Muscle layer of colon (tissue), 2 donors: ENCODE measurements at regions not wholly inside any gene's neighbourhood (a gene's known extent, or its start where the extent isn't known, plus 50 kb on each side); places are given as distances from the start of the nearest gene placed in this dataset.

ENCODE experiments used
- H3K27ac ChIP-seq: one replicate; pipeline ENCODE4 v1.7.0; 2013; ENCODE audit warnings: low read depth, mild to moderate bottlenecking, low read length, moderate library complexity
- H3K27me3 ChIP-seq, 2 donors: one replicate each; pipeline ENCODE4 v1.7.0; 2013; ENCODE audit warnings: low read length in 2 of 2, mild to moderate bottlenecking in 2 of 2; ENCODE audit not compliant: insufficient read depth in 2 of 2, control insufficient read depth in 1 of 2
- H3K36me3 ChIP-seq: one replicate; pipeline ENCODE4 v1.7.0; 2013; ENCODE audit warnings: mild to moderate bottlenecking, low read length; ENCODE audit not compliant: insufficient read depth
- H3K4me1 ChIP-seq: one replicate; pipeline ENCODE4 v1.7.0; 2013; ENCODE audit warnings: mild to moderate bottlenecking, low read length; ENCODE audit not compliant: insufficient read depth
- H3K4me3 ChIP-seq, 2 donors: one replicate each; pipeline ENCODE4 v1.7.0; 2013; ENCODE audit warnings: low read length in 2 of 2, low read depth in 1 of 2, mild to moderate bottlenecking in 1 of 2, moderate library complexity in 1 of 2
- H3K9ac ChIP-seq: one replicate; pipeline ENCODE4 v1.7.0; 2013; ENCODE audit warnings: low read length
- H3K9me3 ChIP-seq: one replicate; pipeline ENCODE4 v1.7.0; 2013; ENCODE audit warnings: mild to moderate bottlenecking, low read length
- donor health status: abdominal sarcoma.
- donor health status: Adenocarcinoma of cecum.

DNA sequence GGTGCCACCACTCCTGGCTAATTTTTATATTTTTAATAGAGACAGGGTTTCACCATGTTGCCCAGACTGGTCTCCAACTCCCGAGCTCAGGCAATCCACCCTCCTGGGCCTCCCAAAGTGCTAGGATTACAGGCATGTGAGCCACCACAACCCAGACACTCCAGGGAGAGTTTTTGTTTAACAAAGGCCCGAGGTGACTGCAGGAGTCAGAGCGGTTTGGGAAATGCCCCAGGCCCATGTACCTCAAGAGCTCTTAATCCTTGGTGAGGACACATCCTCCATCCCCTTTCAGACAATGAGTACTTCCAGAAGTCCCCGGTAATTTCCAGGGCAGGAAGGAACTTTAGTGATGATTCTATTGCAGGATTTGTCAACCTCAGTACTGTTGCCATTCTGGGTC lies 176.0 kb downstream of the ESRRB start:
- Histone ChIP-seq H3K9me3 (no peaks in the 10 kb centered on the region), H3K9ac (no peak overlapping the region), H3K4me1 (no peaks in the 10 kb centered on the region), H3K4me3 (no peak overlapping the region), H3K27ac (no peak overlapping the region), H3K27me3 (no peaks in the 10 kb centered on the region), H3K36me3 (no peaks in the 10 kb centered on the region)

DNA sequence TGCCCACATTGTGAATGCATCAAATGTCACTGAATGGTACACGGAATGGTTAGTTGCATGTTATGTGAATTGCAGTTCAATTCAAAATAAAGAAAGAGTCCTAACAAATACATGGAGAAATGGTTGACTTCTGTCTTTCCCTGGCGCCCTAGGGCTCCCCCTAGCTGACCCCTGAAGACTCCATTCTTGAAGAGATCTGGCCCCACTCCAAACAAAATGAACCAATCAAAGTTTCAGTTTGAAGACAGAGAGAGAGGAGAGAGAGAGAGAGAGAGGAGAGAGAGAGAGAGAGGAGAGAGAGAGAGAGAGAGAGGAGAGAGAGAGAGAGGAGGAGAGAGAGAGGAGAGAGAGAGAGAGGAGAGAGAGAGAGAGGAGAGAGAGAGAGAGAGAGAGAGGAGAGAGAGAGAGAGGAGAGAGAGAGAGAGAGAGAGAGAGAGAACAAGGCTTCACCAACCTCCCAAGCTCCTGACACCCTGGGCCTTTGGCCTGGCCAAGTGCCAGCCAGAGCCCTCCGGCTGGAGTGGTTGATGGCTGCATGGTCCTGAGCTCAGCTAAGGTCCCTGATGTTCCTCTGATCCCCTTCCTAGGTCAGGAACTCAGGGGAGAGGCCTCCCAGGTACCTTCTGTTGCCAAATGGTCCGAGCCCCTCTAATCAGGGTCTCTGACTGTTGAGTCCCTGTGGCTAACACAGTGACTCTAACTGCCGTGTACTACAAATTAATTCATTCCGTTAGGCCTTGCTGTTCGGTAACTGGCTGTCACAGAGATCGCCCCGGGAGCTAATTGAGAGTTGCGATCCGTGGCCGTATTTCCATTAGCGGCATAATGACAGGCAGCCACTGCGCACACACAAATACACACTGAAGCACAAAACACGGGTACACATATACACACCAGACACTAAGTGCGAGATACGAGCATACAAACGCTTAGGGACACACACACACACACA lies 188.8 kb downstream of the ESRRB start:
- Histone ChIP-seq H3K27me3 (no peaks in the 10 kb centered on the region), H3K36me3 (no peaks in the 10 kb centered on the region), H3K4me1 (no peaks in the 10 kb centered on the region), H3K27ac (no peak overlapping the region), H3K4me3 (no peak overlapping the region), H3K9ac (no peak overlapping the region), H3K9me3 (no peaks in the 10 kb centered on the region)

- no peaks in the 10 kb centered on the region for H3K36me3 ChIP-seq
- H3K27ac ChIP-seq, result no peak overlapping the region
- no peaks in the 10 kb centered on the region for H3K9me3 ChIP-seq
- H3K4me3 ChIP-seq, result no peak overlapping the region
- H3K9ac ChIP-seq, result no peak overlapping the region
- H3K4me1 ChIP-seq, result no peaks in the 10 kb centered on the region
- H3K27me3 ChIP-seq, result no peaks in the 10 kb centered on the region
Observed at GRCh38 chr14:76566439-76566838, 190.5 kb downstream of the ESRRB start.

DNA sequence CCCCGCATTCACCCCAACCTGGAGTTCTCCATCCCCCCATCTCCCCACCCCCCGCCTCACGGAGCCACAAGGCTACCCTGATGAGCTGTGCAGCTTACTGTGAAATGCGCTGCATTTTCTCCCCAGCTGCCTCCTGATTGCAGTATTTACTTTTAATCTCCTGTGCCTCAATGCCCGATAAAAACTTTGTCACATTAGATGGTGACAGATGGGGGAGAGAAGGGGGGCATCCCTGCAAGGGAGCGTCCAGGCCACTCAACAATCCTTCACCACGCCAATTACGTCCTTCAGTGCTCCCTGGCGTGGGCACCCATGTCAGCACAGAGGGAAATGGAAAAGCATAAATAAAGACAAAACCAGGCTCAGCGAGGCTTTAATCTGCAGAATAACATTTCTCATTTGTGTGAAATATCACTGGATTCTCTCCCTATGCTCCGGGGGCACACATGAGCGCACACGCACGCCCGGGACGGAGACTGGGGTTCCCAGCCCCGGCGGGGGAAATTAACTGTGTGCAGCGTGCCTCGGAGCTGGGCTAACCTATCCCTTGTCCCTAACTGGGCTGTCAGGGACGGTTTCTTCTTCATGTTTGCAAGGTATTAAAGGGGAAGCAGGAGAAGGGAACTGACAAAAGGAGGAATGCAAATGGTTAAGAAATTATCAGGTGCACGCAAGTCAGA lies 186.7 kb upstream of the VASH1 start:
- no peaks in the 10 kb centered on the region for H3K36me3 ChIP-seq
- H3K27me3 ChIP-seq, result no peaks in the 10 kb centered on the region
- no peak overlapping the region for H3K9ac ChIP-seq
- no peak overlapping the region for H3K27ac ChIP-seq
- H3K4me1 ChIP-seq, result peaks cover 8% of the 10 kb centered on the region
- H3K4me3 ChIP-seq, result no peak overlapping the region
- H3K9me3 ChIP-seq, result no peaks in the 10 kb centered on the region

DNA sequence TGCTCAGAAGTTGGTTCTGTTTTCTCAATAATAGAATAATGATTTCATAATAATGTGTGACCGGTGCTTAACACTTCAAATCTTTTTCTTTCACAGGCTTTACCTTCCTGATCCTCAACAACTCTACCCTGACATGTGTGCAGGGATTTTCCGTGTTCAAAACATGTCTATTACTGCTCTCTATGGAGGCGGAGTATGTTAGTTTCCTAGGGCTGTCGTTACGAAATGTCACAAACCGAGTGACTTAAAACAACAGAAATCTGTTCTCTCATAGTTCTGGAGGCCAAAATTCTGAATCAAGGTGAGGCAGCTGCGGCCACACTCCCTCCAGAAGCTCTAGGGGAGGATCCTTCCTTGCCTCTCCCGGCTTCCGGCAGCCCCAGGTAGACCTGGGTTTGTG lies 186.2 kb upstream of the VASH1 start:
- Histone ChIP-seq H3K4me3 (no peak overlapping the region), H3K27me3 (no peaks in the 10 kb centered on the region), H3K27ac (no peak overlapping the region), H3K36me3 (no peaks in the 10 kb centered on the region), H3K9me3 (no peaks in the 10 kb centered on the region), H3K4me1 (peaks cover 10% of the 10 kb centered on the region), H3K9ac (no peak overlapping the region)

DNA sequence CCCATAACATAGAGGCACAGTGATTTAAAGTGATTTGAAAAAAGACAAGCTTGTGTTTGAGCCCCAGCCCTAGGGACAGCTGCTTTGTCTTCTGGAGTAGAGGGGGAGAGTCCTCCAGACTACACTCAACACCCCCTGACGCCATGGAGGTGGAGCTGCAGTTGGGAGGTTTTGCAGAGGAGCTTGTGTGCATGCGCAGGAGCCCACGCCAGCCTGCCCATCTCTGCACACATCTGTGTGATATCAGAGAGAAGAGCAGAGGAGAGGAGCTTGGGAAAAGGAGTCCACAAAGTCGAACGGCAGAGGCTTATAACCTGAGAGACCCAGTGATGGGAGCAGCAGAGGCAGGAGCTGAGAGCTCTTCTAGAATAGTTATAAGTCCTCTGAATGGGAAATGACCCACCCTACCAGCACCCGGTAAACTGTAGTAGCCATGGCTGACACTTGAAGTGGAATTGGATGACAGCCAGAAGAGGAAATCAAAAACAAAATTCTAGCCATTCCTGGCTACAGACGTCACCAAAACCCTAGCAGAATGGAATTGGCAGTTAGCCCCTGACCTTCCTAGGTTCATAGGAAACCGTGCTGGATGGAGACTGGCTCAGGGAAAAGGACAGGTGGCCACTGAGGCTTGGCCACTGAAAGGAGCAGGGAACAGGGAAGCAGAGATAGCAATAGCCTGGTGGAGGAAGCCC lies 185.1 kb upstream of the VASH1 start:
- Histone ChIP-seq H3K9me3 (no peaks in the 10 kb centered on the region), H3K27me3 (no peaks in the 10 kb centered on the region), H3K9ac (no peak overlapping the region), H3K36me3 (no peaks in the 10 kb centered on the region), H3K27ac (no peak overlapping the region), H3K4me1 (peaks cover 18% of the 10 kb centered on the region), H3K4me3 (no peak overlapping the region)

- H3K4me1 ChIP-seq, result peaks cover 18% of the 10 kb centered on the region
- H3K27ac ChIP-seq, result no peak overlapping the region
Observed at GRCh38 chr14:76577090-76577489, 184.2 kb upstream of the VASH1 start.

GRCh38 chr14:76577837-76578236 lies 183.4 kb upstream of the VASH1 start:
- H3K27me3 ChIP-seq, result no peaks in the 10 kb centered on the region
- H3K4me1 ChIP-seq, result peaks cover 18% of the 10 kb centered on the region
- H3K4me3 ChIP-seq, result no peak overlapping the region
- H3K9me3 ChIP-seq, result no peaks in the 10 kb centered on the region
- no peaks in the 10 kb centered on the region for H3K36me3 ChIP-seq
- no peak overlapping the region for H3K27ac ChIP-seq
- H3K9ac ChIP-seq, result no peak overlapping the region

More at GRCh38 chr14:76577090-76577489, 184.2 kb upstream of the VASH1 start:
- Histone ChIP-seq H3K9ac (no peak overlapping the region), H3K9me3 (no peaks in the 10 kb centered on the region), H3K4me3 (no peak overlapping the region), H3K27me3 (no peaks in the 10 kb centered on the region), H3K36me3 (no peaks in the 10 kb centered on the region)

- no peaks in the 10 kb centered on the region for H3K9me3 ChIP-seq
- H3K27me3 ChIP-seq, result no peaks in the 10 kb centered on the region
- no peak overlapping the region for H3K9ac ChIP-seq
- H3K4me3 ChIP-seq, result no peak overlapping the region
- no peak overlapping the region for H3K27ac ChIP-seq
- H3K4me1 ChIP-seq, result peaks cover 32% of the 10 kb centered on the region
- H3K36me3 ChIP-seq, result no peaks in the 10 kb centered on the region
Observed at GRCh38 chr14:76580399-76580798, 180.9 kb upstream of the VASH1 start.

GRCh38 chr14:76580967-76581366 lies 180.3 kb upstream of the VASH1 start:
- Histone ChIP-seq H3K4me3 (no peak overlapping the region), H3K36me3 (no peaks in the 10 kb centered on the region), H3K27ac (no peak overlapping the region), H3K9me3 (no peaks in the 10 kb centered on the region), H3K27me3 (no peaks in the 10 kb centered on the region), H3K9ac (no peak overlapping the region), H3K4me1 (peaks cover 32% of the 10 kb centered on the region)

DNA sequence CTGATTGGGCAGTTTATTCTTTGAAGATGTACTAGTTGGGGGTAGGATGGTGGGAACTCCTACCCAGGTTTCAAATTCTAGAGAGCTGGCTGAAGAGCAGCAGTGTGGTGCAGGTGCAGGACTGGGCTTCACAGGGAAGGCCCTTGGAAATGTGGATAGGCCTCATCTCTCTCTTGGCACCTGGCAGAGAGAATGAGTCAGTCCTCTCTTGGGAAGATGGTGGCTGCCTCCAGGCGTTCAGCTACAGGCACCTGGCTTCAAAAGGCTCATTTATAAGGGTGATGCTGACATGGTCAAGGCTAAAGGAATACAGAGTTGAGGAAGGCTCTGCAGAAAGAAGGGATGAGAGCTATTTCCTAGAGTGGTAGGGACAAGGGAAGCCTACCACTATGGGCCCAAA lies 179.7 kb upstream of the VASH1 start:
- Histone ChIP-seq H3K27ac (no peak overlapping the region), H3K9ac (no peak overlapping the region), H3K36me3 (no peaks in the 10 kb centered on the region), H3K9me3 (no peaks in the 10 kb centered on the region), H3K4me3 (no peak overlapping the region), H3K4me1 (peaks cover 25% of the 10 kb centered on the region), H3K27me3 (no peaks in the 10 kb centered on the region)
